ENCODE measurements at regions not wholly inside any gene's neighbourhood (a gene's known extent, or its start where the extent isn't known, plus 50 kb on each side); places are given as distances from the start of the nearest gene placed in this dataset.

- H3K4me3 ChIP-seq (replicated peaks in 1 of 3; ENCODE audit: insufficient read depth in 1 of 3, low read depth in 1 of 3, low read length in 3 of 3) = no peak overlapping the region
- H3K4me1 ChIP-seq (ENCODE audit: control insufficient read depth, extremely low read depth, insufficient read depth, low read length) = no peaks in the 10 kb centered on the region
- intact Hi-C loops (cut with micrococcal nuclease) = no loop called here
- POLR2A ChIA-PET = no interaction called here
- H3K27me3 ChIP-seq (ENCODE audit: control insufficient read depth in 2 of 2, insufficient read depth in 2 of 2, low read length in 2 of 2) = no peaks in the 10 kb centered on the region
- H3K36me3 ChIP-seq (ENCODE audit: control insufficient read depth in 2 of 2, extremely low read depth in 1 of 2, insufficient read depth in 2 of 2, low read length in 2 of 2) = no peaks in the 10 kb centered on the region
- H3K9me3 ChIP-seq (replicated peaks; ENCODE audit: control insufficient read depth, insufficient read depth, low read length) = no peaks in the 10 kb centered on the region
- H3K79me2 ChIP-seq (ENCODE audit: control insufficient read depth, insufficient read depth, low read length) = no peaks in the 10 kb centered on the region
- no peak overlapping the region for H3K27ac ChIP-seq (ENCODE audit: insufficient read depth, low read depth, low read length)
- no peak for DNase-seq (ENCODE audit: low read depth, low spot score)
- no peaks in the 10 kb centered on the region for H4K20me1 ChIP-seq (replicated peaks; ENCODE audit: control insufficient read depth, extremely low read depth, insufficient read depth, low read length)
- FAIRE-seq = no peak
- no TSS peak for BruUV-seq (replicated peaks)
- no peaks in the 10 kb centered on the region for H3K9me1 ChIP-seq (replicated peaks; ENCODE audit: control insufficient read depth, extremely low read depth, insufficient read depth, low read length)
- no peak overlapping the region for H2AFZ ChIP-seq (ENCODE audit: low read depth, low read length)
- no peak overlapping the region for H3K4me2 ChIP-seq (ENCODE audit: insufficient read depth, low read length)
- CTCF ChIA-PET = interaction anchor here (1.2 kb wide), 1 partner anchor 11 kb away, joined by 3 read pairs; no protein-coding TSS in a partner anchor
- no peak for TF ChIP-seq CTCF (IDR thresholded peaks at IDR 0.05; ENCODE audit: extremely low read depth in 1 of 2, insufficient read depth in 1 of 2, low read depth in 1 of 2, low read length in 2 of 2)
- no peak overlapping the region for H3K9ac ChIP-seq (replicated peaks; ENCODE audit: extremely low read depth, insufficient read depth, low read length)
- dilution Hi-C loops (cut with MboI; ENCODE audit: extremely low pct_ligation_motif_present, low sequenced_read_pairs) = no loop called here
Measured at GRCh38 chr12:86445356-86445755, 189.2 kb upstream of the MGAT4C start.

GRCh38 chr12:86435053-86435452, 178.9 kb upstream of the MGAT4C start:
- H3K4me2 ChIP-seq (ENCODE audit: insufficient read depth, low read length) = no peak overlapping the region
- no peak for FAIRE-seq
- no TSS peak for BruUV-seq (replicated peaks)
- intact Hi-C loops (cut with micrococcal nuclease) (no loop called here), dilution Hi-C loops (cut with MboI; ENCODE audit: extremely low pct_ligation_motif_present, low sequenced_read_pairs) (no loop called here)
- DNase-seq (ENCODE audit: low read depth, low spot score) = no peak
- H3K4me1 ChIP-seq (ENCODE audit: control insufficient read depth, extremely low read depth, insufficient read depth, low read length) = no peaks in the 10 kb centered on the region
- no peaks in the 10 kb centered on the region for H3K9me1 ChIP-seq (replicated peaks; ENCODE audit: control insufficient read depth, extremely low read depth, insufficient read depth, low read length)
- H2AFZ ChIP-seq (ENCODE audit: low read depth, low read length) = no peak overlapping the region
- ChIA-PET POLR2A (no interaction called here), CTCF (interaction anchor here (1.2 kb wide), 1 partner anchor 37 kb away, joined by 3 read pairs; no protein-coding TSS in a partner anchor)
- no peak overlapping the region for H3K4me3 ChIP-seq (replicated peaks in 1 of 3; ENCODE audit: insufficient read depth in 1 of 3, low read depth in 1 of 3, low read length in 3 of 3)
- H3K27me3 ChIP-seq (ENCODE audit: control insufficient read depth in 2 of 2, insufficient read depth in 2 of 2, low read length in 2 of 2) = no peaks in the 10 kb centered on the region
- no peak for TF ChIP-seq EZH2 (IDR thresholded peaks at IDR 0.05; ENCODE audit: borderline replicate concordance, low read depth, low read length, severe bottlenecking)
- TF ChIP-seq POLR2A (IDR thresholded peaks at IDR 0.05; ENCODE audit: low read depth, low read length) = no peak
- TF ChIP-seq FOS (IDR thresholded peaks at IDR 0.05; ENCODE audit: borderline replicate concordance, insufficient read depth, low read length) = no peak
- TF ChIP-seq CTCF (IDR thresholded peaks at IDR 0.05; ENCODE audit: extremely low read depth in 1 of 2, insufficient read depth in 1 of 2, low read depth in 1 of 2, low read length in 2 of 2) = no peak
- no peak for TF ChIP-seq GATA2 (IDR thresholded peaks at IDR 0.05; ENCODE audit: insufficient read depth, insufficient read length, low read depth, low read length)
- no peaks in the 10 kb centered on the region for H3K79me2 ChIP-seq (ENCODE audit: control insufficient read depth, insufficient read depth, low read length)
- H3K9ac ChIP-seq (replicated peaks; ENCODE audit: extremely low read depth, insufficient read depth, low read length) = no peak overlapping the region
- no peaks in the 10 kb centered on the region for H3K36me3 ChIP-seq (ENCODE audit: control insufficient read depth in 2 of 2, extremely low read depth in 1 of 2, insufficient read depth in 2 of 2, low read length in 2 of 2)
- no peak overlapping the region for H3K27ac ChIP-seq (ENCODE audit: insufficient read depth, low read depth, low read length)
- no peaks in the 10 kb centered on the region for H4K20me1 ChIP-seq (replicated peaks; ENCODE audit: control insufficient read depth, extremely low read depth, insufficient read depth, low read length)
- no peaks in the 10 kb centered on the region for H3K9me3 ChIP-seq (replicated peaks; ENCODE audit: control insufficient read depth, insufficient read depth, low read length)

Measured in endothelial cell of umbilical vein (primary cell).